ENCODE measurements at regions not wholly inside any gene's neighbourhood (a gene's known extent, or its start where the extent isn't known, plus 50 kb on each side); places are given as distances from the start of the nearest gene placed in this dataset.

GRCh38 chr18:24928301-24928878, 423.6 kb downstream of the ZNF521 start:
- Histone ChIP-seq H3K4me2 (ENCODE audit: low read depth, low read length, poor library complexity, severe bottlenecking) (no peak overlapping the region), H4K20me1 (ENCODE audit: insufficient read depth, low read length, poor library complexity, severe bottlenecking) (no peaks in the 10 kb centered on the region), H3K9me3 (ENCODE audit: insufficient read depth, low read depth, low read length) (no peaks in the 10 kb centered on the region), H3K36me3 (ENCODE audit: insufficient read depth, low read length) (no peaks in the 10 kb centered on the region), H3K4me3 (ENCODE audit: low read length, poor library complexity, severe bottlenecking) (no peak overlapping the region), H3K79me2 (ENCODE audit: insufficient read depth, low read length) (no peaks in the 10 kb centered on the region), H3K9ac (ENCODE audit: low read depth, low read length, poor library complexity, severe bottlenecking) (no peak overlapping the region), H2AFZ (ENCODE audit: low read length) (peak overlapping the region; percentile 32; the same call in 1 of the 2 replicates), H3K9me2 (replicated peaks; ENCODE audit: low read depth, low read length) (no peaks in the 10 kb centered on the region), H3F3A (ENCODE audit: low read depth) (no peaks in the 10 kb centered on the region), H3K27me3 (ENCODE audit: insufficient read depth, low read length, poor library complexity, severe bottlenecking) (no peaks in the 10 kb centered on the region), H3K4me1 (ENCODE audit: insufficient read depth, low read length, poor library complexity, severe bottlenecking) (peaks cover 10% of the 10 kb centered on the region)
- TF ChIP-seq, protein P1, sequence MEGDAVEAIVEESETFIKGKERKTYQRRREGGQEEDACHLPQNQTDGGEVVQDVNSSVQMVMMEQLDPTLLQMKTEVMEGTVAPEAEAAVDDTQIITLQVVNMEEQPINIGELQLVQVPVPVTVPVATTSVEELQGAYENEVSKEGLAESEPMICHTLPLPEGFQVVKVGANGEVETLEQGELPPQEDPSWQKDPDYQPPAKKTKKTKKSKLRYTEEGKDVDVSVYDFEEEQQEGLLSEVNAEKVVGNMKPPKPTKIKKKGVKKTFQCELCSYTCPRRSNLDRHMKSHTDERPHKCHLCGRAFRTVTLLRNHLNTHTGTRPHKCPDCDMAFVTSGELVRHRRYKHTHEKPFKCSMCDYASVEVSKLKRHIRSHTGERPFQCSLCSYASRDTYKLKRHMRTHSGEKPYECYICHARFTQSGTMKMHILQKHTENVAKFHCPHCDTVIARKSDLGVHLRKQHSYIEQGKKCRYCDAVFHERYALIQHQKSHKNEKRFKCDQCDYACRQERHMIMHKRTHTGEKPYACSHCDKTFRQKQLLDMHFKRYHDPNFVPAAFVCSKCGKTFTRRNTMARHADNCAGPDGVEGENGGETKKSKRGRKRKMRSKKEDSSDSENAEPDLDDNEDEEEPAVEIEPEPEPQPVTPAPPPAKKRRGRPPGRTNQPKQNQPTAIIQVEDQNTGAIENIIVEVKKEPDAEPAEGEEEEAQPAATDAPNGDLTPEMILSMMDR (conservative IDR thresholded peaks at IDR 0.05; ENCODE audit: low read length), result no peak
- no peak for TF ChIP-seq EZH2phosphoT487 (IDR thresholded peaks at IDR 0.05; ENCODE audit: borderline replicate concordance)

- no peaks in the 10 kb centered on the region for H3F3A ChIP-seq (ENCODE audit: low read depth)
- no peaks in the 10 kb centered on the region for H3K36me3 ChIP-seq (ENCODE audit: insufficient read depth, low read length)
- no peaks in the 10 kb centered on the region for H3K9me3 ChIP-seq (ENCODE audit: insufficient read depth, low read depth, low read length)
- H3K4me2 ChIP-seq (ENCODE audit: low read depth, low read length, poor library complexity, severe bottlenecking), result no peak overlapping the region
- no peak for TF ChIP-seq EZH2phosphoT487 (IDR thresholded peaks at IDR 0.05; ENCODE audit: borderline replicate concordance)
- TF ChIP-seq, protein P1 (conservative IDR thresholded peaks at IDR 0.05; ENCODE audit: low read length), result no peak
- no peak overlapping the region for H3K4me3 ChIP-seq (ENCODE audit: low read length, poor library complexity, severe bottlenecking)
- no peaks in the 10 kb centered on the region for H3K27me3 ChIP-seq (ENCODE audit: insufficient read depth, low read length, poor library complexity, severe bottlenecking)
- H3K79me2 ChIP-seq (ENCODE audit: insufficient read depth, low read length), result no peaks in the 10 kb centered on the region
- H2AFZ ChIP-seq (ENCODE audit: low read length), result peak overlapping the region; percentile 77
- H3K4me1 ChIP-seq (ENCODE audit: insufficient read depth, low read length, poor library complexity, severe bottlenecking), result peaks cover 10% of the 10 kb centered on the region
- H3K9me2 ChIP-seq (replicated peaks; ENCODE audit: low read depth, low read length), result no peaks in the 10 kb centered on the region
- no peak overlapping the region for H3K9ac ChIP-seq (ENCODE audit: low read depth, low read length, poor library complexity, severe bottlenecking)
- H4K20me1 ChIP-seq (ENCODE audit: insufficient read depth, low read length, poor library complexity, severe bottlenecking), result no peaks in the 10 kb centered on the region
Measured at GRCh38 chr18:24930478-24930877, 421.5 kb downstream of the ZNF521 start.

DNA sequence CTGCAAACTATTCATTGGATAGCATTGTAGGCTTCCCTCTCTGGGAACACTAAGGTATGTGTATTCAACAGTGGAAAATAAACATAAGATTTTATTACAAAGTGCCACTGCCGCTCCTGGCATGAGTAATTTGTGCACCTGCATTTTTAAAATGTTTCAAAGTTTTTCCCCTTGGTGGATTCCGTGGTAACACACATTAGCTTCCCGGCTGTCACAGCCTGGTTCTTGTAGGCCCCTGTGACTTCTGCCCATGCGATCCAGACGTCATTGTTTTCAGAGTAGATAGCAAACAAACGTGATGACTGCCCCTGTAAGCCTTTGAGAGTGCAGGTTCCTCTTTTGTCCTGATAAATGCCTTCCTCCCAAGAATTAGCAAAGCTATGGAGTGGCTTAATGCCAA, 421.0 kb downstream of the ZNF521 start:
- no peaks in the 10 kb centered on the region for H3F3A ChIP-seq (ENCODE audit: low read depth)
- TF ChIP-seq, protein P1 (conservative IDR thresholded peaks at IDR 0.05; ENCODE audit: low read length), result no peak
- TF ChIP-seq EZH2phosphoT487 (IDR thresholded peaks at IDR 0.05; ENCODE audit: borderline replicate concordance), result no peak
- no peaks in the 10 kb centered on the region for H4K20me1 ChIP-seq (ENCODE audit: insufficient read depth, low read length, poor library complexity, severe bottlenecking)
- no peak overlapping the region for H3K9ac ChIP-seq (ENCODE audit: low read depth, low read length, poor library complexity, severe bottlenecking)
- H3K27me3 ChIP-seq (ENCODE audit: insufficient read depth, low read length, poor library complexity, severe bottlenecking), result no peaks in the 10 kb centered on the region
- H3K79me2 ChIP-seq (ENCODE audit: insufficient read depth, low read length), result no peaks in the 10 kb centered on the region
- no peaks in the 10 kb centered on the region for H3K9me3 ChIP-seq (ENCODE audit: insufficient read depth, low read depth, low read length)
- no peak overlapping the region for H3K4me3 ChIP-seq (ENCODE audit: low read length, poor library complexity, severe bottlenecking)
- H3K4me2 ChIP-seq (ENCODE audit: low read depth, low read length, poor library complexity, severe bottlenecking), result no peak overlapping the region
- H3K36me3 ChIP-seq (ENCODE audit: insufficient read depth, low read length), result no peaks in the 10 kb centered on the region
- peak overlapping the region; percentile 77 for H2AFZ ChIP-seq (ENCODE audit: low read length)
- H3K9me2 ChIP-seq (replicated peaks; ENCODE audit: low read depth, low read length), result no peaks in the 10 kb centered on the region
- peaks cover 10% of the 10 kb centered on the region for H3K4me1 ChIP-seq (ENCODE audit: insufficient read depth, low read length, poor library complexity, severe bottlenecking)

Measured in Loucy (cell line).